OCI-LY7 (cell line): ENCODE measurements at regions not wholly inside any gene's neighbourhood (a gene's known extent, or its start where the extent isn't known, plus 50 kb on each side); places are given as distances from the start of the nearest gene placed in this dataset.

ENCODE experiments used
- BruUV-seq: library from RNA; stranded (reverse); fragments of 400-500 nt; replicated peaks from 2 replicates; lab custom pipeline; 2021; lab: Mats Ljungman, UMichigan
- CTCF ChIA-PET: fragments of 300-600 bp; sonication (Branson Sonifier 250); formaldehyde crosslinking; loops from one replicate; lab custom pipeline; 2022; ENCODE audit warnings: antibody characterized with exemption; ENCODE audit not compliant: unreplicated experiment; lab: Charles Lee
- POLR2A ChIA-PET: fragments of 300-600 bp; sonication (Branson Sonifier 250); formaldehyde crosslinking; loops from one replicate; lab custom pipeline; 2022; ENCODE audit warnings: antibody characterized with exemption; lab: Charles Lee
- DNase-seq: peaks from one replicate; pipeline ENCODE4 v3.0.0-alpha.2; 2015; ENCODE audit warnings: low spot score
- H2AFZ ChIP-seq: fragments of 200-600 bp; sonication (generic), shearing (Covaris generic); 2 replicates; pipeline ENCODE4 v1.6.1; 2014; ENCODE audit warnings: mild to moderate bottlenecking, antibody characterized with exemption, low read length, moderate library complexity
- H3K27ac ChIP-seq: fragments of 200-600 bp; sonication (generic); 2 replicates; pipeline ENCODE4 v1.5.1; 2014; ENCODE audit warnings: mixed run types, low read depth, mild to moderate bottlenecking, moderate library complexity, low read length, inconsistent platforms; ENCODE audit not compliant: poor library complexity, severe bottlenecking
- H3K36me3 ChIP-seq: fragments of 200-600 bp; sonication (generic); 2 replicates; pipeline ENCODE4 v1.6.1; 2014; ENCODE audit warnings: mild to moderate bottlenecking, antibody characterized with exemption, low read length, moderate library complexity, mixed read lengths; ENCODE audit not compliant: insufficient read depth
- H3K4me1 ChIP-seq: fragments of 200-600 bp; sonication (generic); 2 replicates; pipeline ENCODE4 v1.5.1; 2014; ENCODE audit warnings: mild to moderate bottlenecking, low read length; ENCODE audit not compliant: insufficient read depth, poor library complexity, severe bottlenecking
- H3K4me2 ChIP-seq: fragments of 200-600 bp; sonication (generic); 2 replicates; pipeline ENCODE4 v1.6.1; 2014; ENCODE audit warnings: mild to moderate bottlenecking, low read length
- H3K4me3 ChIP-seq: fragments of 200-600 bp; sonication (generic); 2 replicates; pipeline ENCODE4 v1.5.1; 2014; ENCODE audit warnings: mild to moderate bottlenecking, low read depth, low read length; ENCODE audit not compliant: poor library complexity, severe bottlenecking
- H3K79me2 ChIP-seq: fragments of 200-600 bp; sonication (generic); 2 replicates; pipeline ENCODE4 v1.6.1; 2016; ENCODE audit warnings: low read depth, mild to moderate bottlenecking, low read length, moderate library complexity, mixed read lengths; ENCODE audit not compliant: insufficient read depth
- H3K9me2 ChIP-seq: fragments of 200-600 bp; sonication (generic); 2 replicates; pipeline ENCODE4 v1.6.1; 2016; ENCODE audit warnings: mild to moderate bottlenecking, low read length, mixed read lengths; ENCODE audit not compliant: insufficient read depth
- H3K9me3 ChIP-seq: fragments of 200-600 bp; sonication (generic); 2 replicates; pipeline ENCODE4 v1.6.1; 2014; ENCODE audit warnings: mild to moderate bottlenecking, mixed run types, low read length, mixed read lengths
- H4K20me1 ChIP-seq: fragments of 200-600 bp; sonication (generic); 2 replicates; pipeline ENCODE4 v1.6.1; 2014; ENCODE audit warnings: mild to moderate bottlenecking, antibody characterized with exemption, low read length, moderate library complexity, mixed read lengths; ENCODE audit not compliant: insufficient read depth
- CTCF ChIP-seq: fragments of 200-600 bp; sonication (generic); conservative IDR thresholded peaks from 2 replicates; pipeline ENCODE4 v1.5.1; 2014; ENCODE audit warnings: mild to moderate bottlenecking, antibody characterized with exemption, low read length, moderate library complexity, mixed read lengths
- EZH2phosphoT487 ChIP-seq: fragments of 200-600 bp; sonication (generic); IDR thresholded peaks from 2 replicates; pipeline ENCODE4 v1.6.1; 2018; ENCODE audit warnings: low read depth, borderline replicate concordance, mild to moderate bottlenecking, mixed run types, antibody characterized with exemption, low read length, moderate library complexity, mixed read lengths
- intact Hi-C: fragments of 100-400 bp; cut with micrococcal nuclease; formaldehyde crosslinking; loops from one replicate; pipeline ENCODE4 v1.10.0; 2022; ENCODE audit not compliant: unreplicated experiment

DNA sequence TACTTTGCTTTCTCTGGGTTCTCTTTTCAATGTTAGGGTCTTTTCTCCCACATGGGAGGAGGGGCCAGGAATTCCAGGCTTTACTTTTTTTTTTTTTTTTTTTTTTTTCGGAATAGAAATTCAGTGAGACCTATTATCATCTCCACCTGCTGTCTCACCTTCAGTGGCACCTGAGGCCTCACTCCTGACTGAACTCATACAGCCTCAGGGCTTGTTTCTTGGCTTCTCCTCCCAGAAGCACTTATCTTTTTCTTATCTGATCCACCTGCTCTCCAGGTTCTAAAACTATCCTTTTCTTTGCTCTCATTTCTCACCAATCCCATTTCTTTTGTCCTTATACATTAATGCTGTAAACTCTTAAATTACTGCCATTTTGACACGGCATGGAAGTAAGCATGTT lies 117.3 kb upstream of the PPP3CA start:
- no peak overlapping the region for H3K4me3 ChIP-seq
- no peak for TF ChIP-seq CTCF
- TF ChIP-seq EZH2phosphoT487, result no peak
- no peaks in the 10 kb centered on the region for H3K4me1 ChIP-seq
- intact Hi-C loops, result no loop called here
- no peak for DNase-seq
- no peaks in the 10 kb centered on the region for H4K20me1 ChIP-seq
- no peaks in the 10 kb centered on the region for H3K79me2 ChIP-seq
- H3K27ac ChIP-seq, result no peak overlapping the region
- H3K36me3 ChIP-seq, result no peaks in the 10 kb centered on the region
- ChIA-PET CTCF (no interaction called here), POLR2A (interaction anchor here (0.5 kb wide), 1 partner anchor 197 kb away, joined by 3 read pairs; no protein-coding TSS in a partner anchor)
- H3K9me3 ChIP-seq, result no peaks in the 10 kb centered on the region
- H2AFZ ChIP-seq, result no peak overlapping the region
- no peaks in the 10 kb centered on the region for H3K9me2 ChIP-seq
- H3K4me2 ChIP-seq, result no peak overlapping the region
- BruUV-seq, result no TSS peak

DNA sequence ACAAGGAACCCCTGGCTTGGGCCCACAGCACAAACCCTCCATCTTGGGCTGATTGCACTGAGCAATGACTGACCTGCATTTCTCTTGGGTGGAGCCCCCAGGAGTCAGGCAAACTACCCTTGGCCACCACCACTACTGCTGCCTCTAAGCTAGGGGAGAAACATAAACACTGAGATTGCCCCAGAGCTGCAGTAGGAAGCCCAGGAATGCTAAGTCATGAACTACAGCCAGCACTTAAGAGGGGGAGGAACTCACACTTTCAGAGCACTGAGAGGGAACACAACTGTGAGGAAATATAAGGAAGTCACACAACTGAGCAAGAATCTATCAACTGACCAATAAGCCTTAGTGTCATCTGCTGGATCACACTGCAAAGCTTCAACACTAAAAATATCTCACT lies 111.6 kb upstream of the PPP3CA start:
- no peaks in the 10 kb centered on the region for H3K36me3 ChIP-seq
- CTCF ChIA-PET, result no interaction called here

More for the DNA sequence above, 111.6 kb upstream of the PPP3CA start:
- Histone ChIP-seq H3K4me1 (no peaks in the 10 kb centered on the region), H2AFZ (no peak overlapping the region), H3K9me2 (no peaks in the 10 kb centered on the region), H4K20me1 (no peaks in the 10 kb centered on the region), H3K27ac (no peak overlapping the region), H3K4me2 (no peak overlapping the region), H3K79me2 (no peaks in the 10 kb centered on the region), H3K4me3 (no peak overlapping the region), H3K9me3 (no peaks in the 10 kb centered on the region)
- BruUV-seq, result no TSS peak
- no peak for TF ChIP-seq EZH2phosphoT487
- no peak for TF ChIP-seq CTCF
- intact Hi-C loops, result no loop called here
- DNase-seq, result no peak
- POLR2A ChIA-PET, result interaction anchor here (0.6 kb wide), 1 partner anchor 31 kb away, joined by 4 read pairs; no protein-coding TSS in a partner anchor
